CD8-positive, alpha-beta memory T cell (primary cell): ENCODE measurements at regions not wholly inside any gene's neighbourhood (a gene's known extent, or its start where the extent isn't known, plus 50 kb on each side); places are given as distances from the start of the nearest gene placed in this dataset.
"Not testable (repeated sequence)": the region's sequence is repeated elsewhere in the genome, so short reads cannot be mapped to it uniquely, and the experiment has no call there.

Experiments used
- CTCF ChIA-PET: fragments of 350-600 bp; sonication (Branson Sonifier 250); formaldehyde crosslinking; loops from one replicate; lab custom pipeline; 2021; ENCODE audit warnings: antibody characterized with exemption; lab: Charles Lee
- POLR2A ChIA-PET: fragments of 350-600 bp; sonication (Branson Sonifier 250); formaldehyde crosslinking; loops from one replicate; lab custom pipeline; 2021; ENCODE audit warnings: antibody characterized with exemption; lab: Charles Lee
- DNase-seq, 5 donors: peaks; one replicate each; pipeline versions ENCODE4 v3.0.0 to v3.0.0-alpha.2; 2020 to 2022; ENCODE audit warnings: mixed read lengths in 1 of 5
- H3K27ac ChIP-seq: one replicate; pipeline ENCODE4 v1.7.0; 2013; ENCODE audit warnings: low read depth, mild to moderate bottlenecking, low read length, moderate library complexity
- H3K27me3 ChIP-seq: 2 replicates; pipeline ENCODE4 v1.7.0; 2013; ENCODE audit warnings: low read length, mild to moderate bottlenecking; ENCODE audit not compliant: insufficient read depth, poor library complexity, severe bottlenecking
- H3K36me3 ChIP-seq: 2 replicates; pipeline ENCODE4 v1.7.0; 2013; ENCODE audit warnings: mild to moderate bottlenecking, low read length, moderate library complexity; ENCODE audit not compliant: insufficient read depth
- H3K4me1 ChIP-seq: 2 replicates; pipeline ENCODE4 v1.7.0; 2013; ENCODE audit warnings: mild to moderate bottlenecking, low read length, moderate library complexity; ENCODE audit not compliant: insufficient read depth
- H3K4me3 ChIP-seq: 2 replicates; pipeline ENCODE4 v1.7.0; 2013; ENCODE audit warnings: mild to moderate bottlenecking, low read length
- H3K9me3 ChIP-seq: 2 replicates; pipeline ENCODE4 v1.7.0; 2013; ENCODE audit warnings: mild to moderate bottlenecking, low read length
- H3K27ac Mint-ChIP-seq, 8 donors: one replicate each; pipeline ENCODE4 v1.8.0; 2020 to 2021; ENCODE audit warnings: mixed read lengths in 8 of 8, mild to moderate bottlenecking in 6 of 8, inconsistent platforms in 3 of 8, moderate library complexity in 3 of 8
- H3K27me3 Mint-ChIP-seq, 2 donors: one replicate each; pipeline ENCODE4 v1.8.0; 2020 to 2021; ENCODE audit warnings: mixed read lengths in 2 of 2, mild to moderate bottlenecking in 1 of 2, moderate library complexity in 1 of 2
- H3K36me3 Mint-ChIP-seq, 3 donors: one replicate each; pipeline ENCODE4 v1.8.0; 2020 to 2021; ENCODE audit warnings: mixed read lengths in 3 of 3, inconsistent platforms in 1 of 3, mild to moderate bottlenecking in 1 of 3
- H3K4me1 Mint-ChIP-seq, 3 donors: one replicate each; pipeline ENCODE4 v1.8.0; 2020 to 2021; ENCODE audit warnings: mixed read lengths in 3 of 3, inconsistent platforms in 1 of 3, mild to moderate bottlenecking in 1 of 3
- H3K4me3 Mint-ChIP-seq, 7 donors: one replicate each; pipeline ENCODE4 v1.8.0; 2020 to 2021; ENCODE audit warnings: mixed read lengths in 7 of 7, mild to moderate bottlenecking in 6 of 7, moderate library complexity in 4 of 7, inconsistent platforms in 2 of 7
- H3K9me3 Mint-ChIP-seq, 5 donors: one replicate each; pipeline ENCODE4 v1.8.0; 2020 to 2022; ENCODE audit warnings: mixed read lengths in 5 of 5, mild to moderate bottlenecking in 3 of 5, moderate library complexity in 2 of 5, inconsistent platforms in 1 of 5

DNA sequence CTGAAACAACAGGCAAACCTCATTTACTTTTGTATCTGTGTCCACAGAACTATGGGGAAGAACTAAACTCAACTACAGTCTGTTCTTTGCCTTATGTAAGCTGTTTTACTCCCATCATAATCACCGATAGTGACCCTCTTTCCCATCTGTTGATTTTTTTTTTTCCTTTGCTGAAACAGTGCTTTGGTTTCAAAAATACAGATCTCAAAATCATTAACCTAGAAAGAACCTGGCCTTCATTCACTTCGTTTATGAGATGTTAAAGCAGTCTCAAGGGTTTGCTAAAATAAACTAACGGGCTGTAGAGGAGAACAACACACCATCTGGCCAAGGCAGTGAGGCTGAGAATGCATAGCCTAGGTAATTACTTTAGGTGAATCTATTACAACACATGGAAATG lies 706.6 kb upstream of the ZNF608 start:
- no peaks in the 10 kb centered on the region for H3K4me1 ChIP-seq
- no peak overlapping the region for H3K27ac Mint-ChIP-seq
- no peaks in the 10 kb centered on the region for H3K9me3 ChIP-seq
- H3K4me3 Mint-ChIP-seq: no peak overlapping the region
- peaks cover 0 to 1% of the 10 kb centered on the region in 2 donors for H3K27me3 Mint-ChIP-seq
- no peak for DNase-seq
- no peaks in the 10 kb centered on the region for H3K4me1 Mint-ChIP-seq
- CTCF ChIA-PET: no interaction called here
- no peak overlapping the region for H3K27ac ChIP-seq
- POLR2A ChIA-PET: no interaction called here
- H3K36me3 ChIP-seq: no peaks in the 10 kb centered on the region
- H3K9me3 Mint-ChIP-seq: peaks cover 4 to 30% (median 7%) of the 10 kb centered on the region in 5 donors
- peaks cover 0 to 1% (median 0%) of the 10 kb centered on the region in 3 donors for H3K36me3 Mint-ChIP-seq
- no peak overlapping the region for H3K4me3 ChIP-seq
- no peaks in the 10 kb centered on the region for H3K27me3 ChIP-seq

- Mint-ChIP-seq H3K4me1 (no peaks in the 10 kb centered on the region), H3K27me3 (no peaks in the 10 kb centered on the region), H3K27ac (no peak overlapping the region), H3K9me3 (peaks cover 0 to 30% (median 7%) of the 10 kb centered on the region in 5 donors), H3K4me3 (no peak overlapping the region), H3K36me3 (peaks cover 0 to 1% (median 0%) of the 10 kb centered on the region in 3 donors)
- CTCF ChIA-PET: no interaction called here
- Histone ChIP-seq H3K4me1 (no peaks in the 10 kb centered on the region), H3K27me3 (no peaks in the 10 kb centered on the region), H3K36me3 (no peaks in the 10 kb centered on the region), H3K9me3 (no peaks in the 10 kb centered on the region), H3K27ac (no peak overlapping the region), H3K4me3 (no peak overlapping the region)
- POLR2A ChIA-PET: no interaction called here
- DNase-seq: no peak
Observed at GRCh38 chr5:125455041-125455440, 708.6 kb upstream of the ZNF608 start.

- DNase-seq, CTCF ChIA-PET, H3K4me1 Mint-ChIP-seq, H3K4me3 ChIP-seq, H3K4me1 ChIP-seq, H3K27me3 ChIP-seq, H3K4me3 Mint-ChIP-seq, H3K27me3 Mint-ChIP-seq, H3K36me3 ChIP-seq, POLR2A ChIA-PET, H3K9me3 ChIP-seq, H3K36me3 Mint-ChIP-seq, H3K27ac Mint-ChIP-seq, H3K27ac ChIP-seq: not testable (repeated sequence)
- H3K9me3 Mint-ChIP-seq: peaks cover 0 to 35% (median 7%) of the 10 kb centered on the region in 5 donors
Observed at GRCh38 chr5:125456005-125456404, 709.6 kb upstream of the ZNF608 start.

DNA sequence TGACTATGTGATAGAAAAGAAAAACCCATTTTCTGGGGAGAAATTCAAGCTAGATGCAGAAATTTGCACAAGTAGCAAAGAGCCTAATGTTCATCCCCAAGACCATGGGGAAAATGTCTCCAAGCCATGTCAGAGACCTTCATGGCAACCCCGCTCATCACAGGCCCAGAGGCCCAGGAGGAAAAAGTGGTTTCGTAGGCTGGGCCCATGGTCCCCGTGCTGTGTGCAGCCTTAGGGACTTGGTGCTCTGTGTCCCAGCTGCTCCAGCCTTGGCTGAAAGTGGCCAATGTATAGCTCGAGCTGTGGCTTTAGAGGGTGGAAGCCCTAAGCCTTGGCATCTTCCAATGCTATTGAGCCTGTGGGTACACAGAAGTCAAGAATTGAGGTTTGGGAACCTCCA lies 711.2 kb upstream of the ZNF608 start:
- Mint-ChIP-seq H3K4me1 (no peaks in the 10 kb centered on the region), H3K27ac (no peak overlapping the region), H3K36me3 (peaks cover 0 to 1% (median 0%) of the 10 kb centered on the region in 3 donors), H3K27me3 (no peaks in the 10 kb centered on the region), H3K9me3 (peaks cover 2 to 41% (median 5%) of the 10 kb centered on the region in 5 donors), H3K4me3 (no peak overlapping the region)
- Histone ChIP-seq H3K9me3 (no peaks in the 10 kb centered on the region), H3K27me3 (no peaks in the 10 kb centered on the region), H3K4me3 (no peak overlapping the region), H3K27ac (no peak overlapping the region), H3K36me3 (no peaks in the 10 kb centered on the region), H3K4me1 (no peaks in the 10 kb centered on the region)
- no peak for DNase-seq
- ChIA-PET CTCF (no interaction called here), POLR2A (no interaction called here)

GRCh38 chr5:125458949-125459348 lies 712.5 kb upstream of the ZNF608 start:
- DNase-seq, H3K9me3 ChIP-seq, H3K36me3 Mint-ChIP-seq, H3K4me1 ChIP-seq, H3K36me3 ChIP-seq, CTCF ChIA-PET, POLR2A ChIA-PET, H3K4me3 Mint-ChIP-seq, H3K27ac ChIP-seq, H3K27ac Mint-ChIP-seq, H3K4me3 ChIP-seq, H3K27me3 Mint-ChIP-seq, H3K4me1 Mint-ChIP-seq, H3K27me3 ChIP-seq: not testable (repeated sequence)
- H3K9me3 Mint-ChIP-seq: peaks cover 2 to 39% (median 4%) of the 10 kb centered on the region in 5 donors

DNA sequence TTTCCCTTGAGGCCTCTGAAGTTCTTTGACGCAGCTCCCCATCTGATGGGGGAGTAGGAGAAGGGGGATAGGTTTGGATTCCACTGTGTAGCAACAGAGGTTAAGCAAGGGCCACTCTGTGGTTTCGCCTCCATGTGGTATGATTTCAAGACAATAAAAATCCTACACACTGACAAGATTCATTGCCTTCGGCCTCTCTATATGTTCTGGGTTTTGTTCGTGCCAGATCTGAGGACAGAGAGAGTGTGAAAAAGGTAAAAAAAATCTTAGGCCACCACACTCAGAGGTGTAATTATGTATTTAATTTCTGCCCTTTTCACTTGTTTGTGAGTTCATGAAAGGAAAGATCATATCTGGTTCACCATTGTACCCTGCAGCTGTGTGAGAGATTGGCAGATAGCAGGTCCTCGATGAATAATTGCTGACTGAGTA lies 715.2 kb upstream of the ZNF608 start:
- POLR2A ChIA-PET: no interaction called here
- Histone ChIP-seq H3K27ac (no peak overlapping the region), H3K4me3 (no peak overlapping the region), H3K9me3 (no peaks in the 10 kb centered on the region), H3K27me3 (no peaks in the 10 kb centered on the region), H3K4me1 (no peaks in the 10 kb centered on the region), H3K36me3 (no peaks in the 10 kb centered on the region)
- H3K9me3 Mint-ChIP-seq: peaks cover 2 to 38% (median 3%) of the 10 kb centered on the region in 5 donors
- no peak for DNase-seq
- no peak overlapping the region for H3K27ac Mint-ChIP-seq
- no peaks in the 10 kb centered on the region for H3K27me3 Mint-ChIP-seq
- H3K4me1 Mint-ChIP-seq: no peaks in the 10 kb centered on the region
- no peak overlapping the region for H3K4me3 Mint-ChIP-seq
- CTCF ChIA-PET: no interaction called here
- H3K36me3 Mint-ChIP-seq: no peaks in the 10 kb centered on the region

DNA sequence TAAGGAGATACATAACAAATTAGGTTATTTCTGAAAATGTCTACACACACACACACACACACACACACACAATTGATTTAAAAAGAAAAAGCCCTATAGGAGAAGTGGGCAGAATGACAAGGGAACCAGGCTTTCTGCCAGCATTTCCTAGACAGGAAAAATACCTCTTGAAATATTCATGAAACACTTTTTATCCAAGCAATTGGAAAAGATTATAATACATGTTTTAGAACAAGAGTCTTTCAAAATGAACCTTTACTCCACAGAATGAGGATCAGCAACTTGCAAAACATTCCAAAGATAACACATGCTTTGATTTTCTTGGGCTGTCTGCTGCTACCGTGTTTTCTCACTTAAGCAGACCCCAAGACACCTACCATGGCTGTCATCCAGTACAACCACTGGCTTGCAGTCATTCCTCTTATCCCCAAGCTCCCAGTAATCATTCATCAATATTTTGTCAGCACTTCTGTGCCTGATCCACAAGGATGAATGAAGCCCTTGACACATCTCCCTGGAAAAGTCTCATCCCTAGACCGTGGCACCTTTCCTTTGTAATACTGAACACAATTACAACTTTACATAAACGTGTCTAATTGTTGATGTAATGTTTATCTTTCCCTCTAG lies 717.1 kb upstream of the ZNF608 start:
- Histone ChIP-seq H3K36me3 (no peaks in the 10 kb centered on the region), H3K9me3 (no peaks in the 10 kb centered on the region), H3K27me3 (no peaks in the 10 kb centered on the region), H3K27ac (no peak overlapping the region), H3K4me3 (no peak overlapping the region), H3K4me1 (no peaks in the 10 kb centered on the region)
- H3K27ac Mint-ChIP-seq: no peak overlapping the region
- POLR2A ChIA-PET: no interaction called here
- H3K4me3 Mint-ChIP-seq: no peak overlapping the region
- no peaks in the 10 kb centered on the region for H3K4me1 Mint-ChIP-seq
- CTCF ChIA-PET: no interaction called here
- DNase-seq: no peak
- H3K27me3 Mint-ChIP-seq: no peaks in the 10 kb centered on the region
- no peaks in the 10 kb centered on the region for H3K36me3 Mint-ChIP-seq
- peaks cover 0 to 37% (median 2%) of the 10 kb centered on the region in 5 donors for H3K9me3 Mint-ChIP-seq

DNA sequence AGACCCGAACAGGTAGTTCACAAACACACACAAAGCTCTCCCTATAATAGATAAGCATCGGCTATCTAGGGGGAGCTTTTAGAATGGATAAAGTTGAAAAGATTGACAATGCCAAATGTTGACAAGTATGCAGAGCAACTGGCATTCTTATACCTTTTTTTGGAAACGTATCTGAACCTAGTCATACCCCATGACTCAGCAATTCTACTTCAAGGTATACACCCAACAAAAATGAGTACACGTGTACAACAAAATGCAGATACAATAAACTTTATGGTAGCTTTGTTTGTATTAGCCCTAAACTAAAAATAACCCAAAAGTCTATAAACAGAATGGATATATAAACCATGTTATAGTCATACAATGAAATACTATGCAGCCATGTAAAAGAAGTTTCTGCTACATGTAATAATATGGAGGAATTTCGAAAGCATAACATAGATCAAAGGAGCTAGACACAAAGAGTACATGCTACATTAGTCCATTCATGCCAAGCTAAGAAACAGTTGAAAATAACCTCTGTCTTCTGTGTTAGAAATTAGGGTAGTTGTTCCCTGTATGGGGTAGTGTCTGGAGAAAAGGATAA lies 718.5 kb upstream of the ZNF608 start:
- Mint-ChIP-seq H3K9me3 (peaks cover 0 to 30% (median 0%) of the 10 kb centered on the region in 5 donors), H3K4me3 (no peak overlapping the region), H3K4me1 (no peaks in the 10 kb centered on the region), H3K36me3 (no peaks in the 10 kb centered on the region), H3K27me3 (no peaks in the 10 kb centered on the region), H3K27ac (no peak overlapping the region)
- no peak for DNase-seq
- ChIA-PET CTCF (interaction anchor here (1.0 kb wide), 1 partner anchor 14 kb away, joined by 4 read pairs; no protein-coding TSS in a partner anchor), POLR2A (no interaction called here)
- Histone ChIP-seq H3K27ac (no peak overlapping the region), H3K36me3 (no peaks in the 10 kb centered on the region), H3K4me1 (no peaks in the 10 kb centered on the region), H3K4me3 (no peak overlapping the region), H3K9me3 (no peaks in the 10 kb centered on the region), H3K27me3 (no peaks in the 10 kb centered on the region)
